ENCODE measurements at regions not wholly inside any gene's neighbourhood (a gene's known extent, or its start where the extent isn't known, plus 50 kb on each side); places are given as distances from the start of the nearest gene placed in this dataset.

- Histone ChIP-seq H3K27me3 (ENCODE audit: control insufficient read depth, insufficient read depth, low read length) (no peaks in the 10 kb centered on the region), H3K9me3 (ENCODE audit: control insufficient read depth, insufficient read depth, low read length) (peaks cover 6% of the 10 kb centered on the region; the same call in 1 of the 2 replicates), H3K9ac (ENCODE audit: low read depth, low read length) (no peak overlapping the region), H3K27ac (ENCODE audit: low read depth, low read length) (no peak overlapping the region), H3K4me1 (ENCODE audit: control insufficient read depth, insufficient read depth, low read length) (no peaks in the 10 kb centered on the region), H3K4me3 (ENCODE audit: low read depth, low read length) (no peak overlapping the region), H3K36me3 (ENCODE audit: control insufficient read depth, insufficient read depth, low read length) (no peaks in the 10 kb centered on the region)
Measured at GRCh38 chr18:78565240-78565639, 414.4 kb upstream of the SALL3 start.

GRCh38 chr18:78566065-78566464 is 413.6 kb upstream of the SALL3 start:
- H3K9ac ChIP-seq (ENCODE audit: low read depth, low read length), result no peak overlapping the region
- no peak overlapping the region for H3K4me3 ChIP-seq (ENCODE audit: low read depth, low read length)
- no peaks in the 10 kb centered on the region for H3K36me3 ChIP-seq (ENCODE audit: control insufficient read depth, insufficient read depth, low read length)
- H3K4me1 ChIP-seq (ENCODE audit: control insufficient read depth, insufficient read depth, low read length), result no peaks in the 10 kb centered on the region
- H3K27ac ChIP-seq (ENCODE audit: low read depth, low read length), result no peak overlapping the region
- no peaks in the 10 kb centered on the region for H3K27me3 ChIP-seq (ENCODE audit: control insufficient read depth, insufficient read depth, low read length)
- H3K9me3 ChIP-seq (ENCODE audit: control insufficient read depth, insufficient read depth, low read length), result peaks cover 6% of the 10 kb centered on the region; the same call in 1 of the 2 replicates

- Histone ChIP-seq H3K9ac (ENCODE audit: low read depth, low read length) (no peak overlapping the region), H3K9me3 (ENCODE audit: control insufficient read depth, insufficient read depth, low read length) (peaks cover 6% of the 10 kb centered on the region; the same call in 1 of the 2 replicates), H3K27ac (ENCODE audit: low read depth, low read length) (no peak overlapping the region), H3K27me3 (ENCODE audit: control insufficient read depth, insufficient read depth, low read length) (no peaks in the 10 kb centered on the region), H3K36me3 (ENCODE audit: control insufficient read depth, insufficient read depth, low read length) (no peaks in the 10 kb centered on the region), H3K4me3 (ENCODE audit: low read depth, low read length) (no peak overlapping the region), H3K4me1 (ENCODE audit: control insufficient read depth, insufficient read depth, low read length) (no peaks in the 10 kb centered on the region)
Measured at GRCh38 chr18:78566720-78567119, 412.9 kb upstream of the SALL3 start.

GRCh38 chr18:78571063-78571785 is 408.4 kb upstream of the SALL3 start:
- Histone ChIP-seq H3K27ac (ENCODE audit: low read depth, low read length) (no peak overlapping the region), H3K9me3 (ENCODE audit: control insufficient read depth, insufficient read depth, low read length) (peaks cover 34% of the 10 kb centered on the region), H3K9ac (ENCODE audit: low read depth, low read length) (no peak overlapping the region), H3K27me3 (ENCODE audit: control insufficient read depth, insufficient read depth, low read length) (no peaks in the 10 kb centered on the region), H3K4me1 (ENCODE audit: control insufficient read depth, insufficient read depth, low read length) (no peaks in the 10 kb centered on the region), H3K36me3 (ENCODE audit: control insufficient read depth, insufficient read depth, low read length) (no peaks in the 10 kb centered on the region), H3K4me3 (ENCODE audit: low read depth, low read length) (no peak overlapping the region)

- Histone ChIP-seq H3K9ac (ENCODE audit: low read depth, low read length) (no peak overlapping the region), H3K36me3 (ENCODE audit: control insufficient read depth, insufficient read depth, low read length) (no peaks in the 10 kb centered on the region), H3K4me3 (ENCODE audit: low read depth, low read length) (no peak overlapping the region), H3K27ac (ENCODE audit: low read depth, low read length) (no peak overlapping the region), H3K27me3 (ENCODE audit: control insufficient read depth, insufficient read depth, low read length) (no peaks in the 10 kb centered on the region), H3K4me1 (ENCODE audit: control insufficient read depth, insufficient read depth, low read length) (no peaks in the 10 kb centered on the region), H3K9me3 (ENCODE audit: control insufficient read depth, insufficient read depth, low read length) (peaks cover 34% of the 10 kb centered on the region)
Measured at GRCh38 chr18:78571831-78572347, 407.7 kb upstream of the SALL3 start.

GRCh38 chr18:78573773-78574172 is 405.8 kb upstream of the SALL3 start:
- H3K4me1 ChIP-seq (ENCODE audit: control insufficient read depth, insufficient read depth, low read length), result no peaks in the 10 kb centered on the region
- no peaks in the 10 kb centered on the region for H3K36me3 ChIP-seq (ENCODE audit: control insufficient read depth, insufficient read depth, low read length)
- no peak overlapping the region for H3K9ac ChIP-seq (ENCODE audit: low read depth, low read length)
- no peak overlapping the region for H3K27ac ChIP-seq (ENCODE audit: low read depth, low read length)
- peaks cover 40% of the 10 kb centered on the region for H3K9me3 ChIP-seq (ENCODE audit: control insufficient read depth, insufficient read depth, low read length)
- no peak overlapping the region for H3K4me3 ChIP-seq (ENCODE audit: low read depth, low read length)
- H3K27me3 ChIP-seq (ENCODE audit: control insufficient read depth, insufficient read depth, low read length), result no peaks in the 10 kb centered on the region

- no peak overlapping the region for H3K4me3 ChIP-seq (ENCODE audit: low read depth, low read length)
- no peak overlapping the region for H3K9ac ChIP-seq (ENCODE audit: low read depth, low read length)
- H3K4me1 ChIP-seq (ENCODE audit: control insufficient read depth, insufficient read depth, low read length), result no peaks in the 10 kb centered on the region
- no peaks in the 10 kb centered on the region for H3K36me3 ChIP-seq (ENCODE audit: control insufficient read depth, insufficient read depth, low read length)
- no peak overlapping the region for H3K27ac ChIP-seq (ENCODE audit: low read depth, low read length)
- H3K9me3 ChIP-seq (ENCODE audit: control insufficient read depth, insufficient read depth, low read length), result peaks cover 34% of the 10 kb centered on the region
- no peaks in the 10 kb centered on the region for H3K27me3 ChIP-seq (ENCODE audit: control insufficient read depth, insufficient read depth, low read length)
Measured at GRCh38 chr18:78576967-78577366, 402.7 kb upstream of the SALL3 start.

GRCh38 chr18:78579449-78579848 is 400.2 kb upstream of the SALL3 start:
- no peaks in the 10 kb centered on the region for H3K4me1 ChIP-seq (ENCODE audit: control insufficient read depth, insufficient read depth, low read length)
- H3K4me3 ChIP-seq (ENCODE audit: low read depth, low read length), result no peak overlapping the region
- no peaks in the 10 kb centered on the region for H3K27me3 ChIP-seq (ENCODE audit: control insufficient read depth, insufficient read depth, low read length)
- H3K9me3 ChIP-seq (ENCODE audit: control insufficient read depth, insufficient read depth, low read length), result peaks cover 20% of the 10 kb centered on the region
- H3K36me3 ChIP-seq (ENCODE audit: control insufficient read depth, insufficient read depth, low read length), result no peaks in the 10 kb centered on the region
- no peak overlapping the region for H3K27ac ChIP-seq (ENCODE audit: low read depth, low read length)
- no peak overlapping the region for H3K9ac ChIP-seq (ENCODE audit: low read depth, low read length)

- Histone ChIP-seq H3K4me3 (ENCODE audit: low read depth, low read length) (no peak overlapping the region), H3K27me3 (ENCODE audit: control insufficient read depth, insufficient read depth, low read length) (no peaks in the 10 kb centered on the region), H3K4me1 (ENCODE audit: control insufficient read depth, insufficient read depth, low read length) (no peaks in the 10 kb centered on the region), H3K9ac (ENCODE audit: low read depth, low read length) (no peak overlapping the region), H3K36me3 (ENCODE audit: control insufficient read depth, insufficient read depth, low read length) (no peaks in the 10 kb centered on the region), H3K9me3 (ENCODE audit: control insufficient read depth, insufficient read depth, low read length) (peaks cover 14% of the 10 kb centered on the region; the same call in 1 of the 2 replicates), H3K27ac (ENCODE audit: low read depth, low read length) (no peak overlapping the region)
Measured at GRCh38 chr18:78579854-78580577, 399.6 kb upstream of the SALL3 start.

GRCh38 chr18:78580835-78581339 is 398.7 kb upstream of the SALL3 start:
- no peaks in the 10 kb centered on the region for H3K4me1 ChIP-seq (ENCODE audit: control insufficient read depth, insufficient read depth, low read length)
- peaks cover 9% of the 10 kb centered on the region; the same call in 1 of the 2 replicates for H3K9me3 ChIP-seq (ENCODE audit: control insufficient read depth, insufficient read depth, low read length)
- H3K27ac ChIP-seq (ENCODE audit: low read depth, low read length), result no peak overlapping the region

GRCh38 chr18:78582181-78582709 is 397.4 kb upstream of the SALL3 start:
- no peaks in the 10 kb centered on the region for H3K4me1 ChIP-seq (ENCODE audit: control insufficient read depth, insufficient read depth, low read length)
- no peaks in the 10 kb centered on the region for H3K27me3 ChIP-seq (ENCODE audit: control insufficient read depth, insufficient read depth, low read length)
- H3K4me3 ChIP-seq (ENCODE audit: low read depth, low read length), result no peak overlapping the region
- peaks cover 6% of the 10 kb centered on the region; the same call in 1 of the 2 replicates for H3K9me3 ChIP-seq (ENCODE audit: control insufficient read depth, insufficient read depth, low read length)
- no peak overlapping the region for H3K9ac ChIP-seq (ENCODE audit: low read depth, low read length)
- no peaks in the 10 kb centered on the region for H3K36me3 ChIP-seq (ENCODE audit: control insufficient read depth, insufficient read depth, low read length)
- no peak overlapping the region for H3K27ac ChIP-seq (ENCODE audit: low read depth, low read length)

More at GRCh38 chr18:78580835-78581339, 398.7 kb upstream of the SALL3 start:
- H3K4me3 ChIP-seq (ENCODE audit: low read depth, low read length), result no peak overlapping the region
- H3K36me3 ChIP-seq (ENCODE audit: control insufficient read depth, insufficient read depth, low read length), result no peaks in the 10 kb centered on the region
- no peak overlapping the region for H3K9ac ChIP-seq (ENCODE audit: low read depth, low read length)
- no peaks in the 10 kb centered on the region for H3K27me3 ChIP-seq (ENCODE audit: control insufficient read depth, insufficient read depth, low read length)

Data from HUES48 (cell line).